ENCODE measurements at regions not wholly inside any gene's neighbourhood (a gene's known extent, or its start where the extent isn't known, plus 50 kb on each side); places are given as distances from the start of the nearest gene placed in this dataset.

GRCh38 chr10:4051641-4052151 lies 266.7 kb upstream of the KLF6 start:
- TF ChIP-seq ZNF311 (tag by site-specific recombination; IDR thresholded peaks at IDR 0.05; ENCODE audit: borderline replicate concordance): no peak
- TF ChIP-seq ZNF138 (tag by site-specific recombination; IDR thresholded peaks at IDR 0.05; ENCODE audit: borderline replicate concordance): no peak
- TF ChIP-seq ZEB2 (tag by site-specific recombination; IDR thresholded peaks at IDR 0.05): no peak
- no peak for TF ChIP-seq ZNF121 (tag by site-specific recombination; IDR thresholded peaks at IDR 0.05)
- TF ChIP-seq ZNF558 (tag by site-specific recombination; IDR thresholded peaks at IDR 0.05): no peak
- TF ChIP-seq ZNF280C (tag by site-specific recombination; IDR thresholded peaks at IDR 0.05): no peak
- TF ChIP-seq BCL6B (tag by site-specific recombination; IDR thresholded peaks at IDR 0.05): no peak
- no peak for TF ChIP-seq ZBTB49 (tag by site-specific recombination; IDR thresholded peaks at IDR 0.05; ENCODE audit: low read depth)
- TF ChIP-seq ZNF513 (tag by site-specific recombination; IDR thresholded peaks at IDR 0.05): no peak
- no peak for TF ChIP-seq MYNN (tag by site-specific recombination; IDR thresholded peaks at IDR 0.05; ENCODE audit: borderline replicate concordance)
- TF ChIP-seq ZNF324 (tag by site-specific recombination; IDR thresholded peaks at IDR 0.05): no peak
- no peak for TF ChIP-seq HOXA7 (CRISPR knock-in tag; IDR thresholded peaks at IDR 0.05; ENCODE audit: borderline replicate concordance)
- Histone ChIP-seq H3K4me3 (ENCODE audit: low read depth, low read length) (no peak overlapping the region), H3K4me1 (ENCODE audit: control insufficient read depth, insufficient read depth, low read length) (no peaks in the 10 kb centered on the region), H3K9me3 (ENCODE audit: control insufficient read depth, insufficient read depth, low read depth, low read length) (no peaks in the 10 kb centered on the region), H3K27ac (ENCODE audit: extremely low read depth, low read depth, low read length) (no peak overlapping the region), H3K36me3 (ENCODE audit: control insufficient read depth in 2 of 2, insufficient read depth in 1 of 2, low read length in 2 of 2) (no peaks in the 10 kb centered on the region)
- ChIA-PET POLR2A (no interaction called here), CTCF (interaction anchor here (0.7 kb wide), 1 partner anchor 719 kb away, joined by 5 read pairs; no protein-coding TSS in a partner anchor)

GRCh38 chr10:4051011-4051640 lies 266.1 kb upstream of the KLF6 start:
- no peaks in the 10 kb centered on the region for H3K9me3 ChIP-seq (ENCODE audit: control insufficient read depth, insufficient read depth, low read depth, low read length)
- ChIA-PET CTCF (interaction anchor here (0.7 kb wide), 1 partner anchor 719 kb away, joined by 5 read pairs; no protein-coding TSS in a partner anchor), POLR2A (no interaction called here)
- H3K4me3 ChIP-seq (ENCODE audit: low read depth, low read length): no peak overlapping the region
- no peaks in the 10 kb centered on the region for H3K4me1 ChIP-seq (ENCODE audit: control insufficient read depth, insufficient read depth, low read length)
- H3K27ac ChIP-seq (ENCODE audit: extremely low read depth, low read depth, low read length): no peak overlapping the region
- no peaks in the 10 kb centered on the region for H3K36me3 ChIP-seq (ENCODE audit: control insufficient read depth in 2 of 2, insufficient read depth in 1 of 2, low read length in 2 of 2)
- TF ChIP-seq ZBTB49 (tag by site-specific recombination; IDR thresholded peaks at IDR 0.05; ENCODE audit: low read depth) (no peak), ZNF521 (tag by site-specific recombination; IDR thresholded peaks at IDR 0.05) (no peak), ZBTB8A (tag by site-specific recombination; IDR thresholded peaks at IDR 0.05) (no peak), KLF1 (tag by site-specific recombination; IDR thresholded peaks at IDR 0.05) (no peak), KLF16 (tag by site-specific recombination; IDR thresholded peaks at IDR 0.05) (no peak), ZNF23 (tag by site-specific recombination; IDR thresholded peaks at IDR 0.05; ENCODE audit: borderline replicate concordance) (no peak), MYNN (tag by site-specific recombination; IDR thresholded peaks at IDR 0.05; ENCODE audit: borderline replicate concordance) (no peak), ZNF600 (tag by site-specific recombination; IDR thresholded peaks at IDR 0.05) (no peak), ZNF366 (tag by site-specific recombination; conservative IDR thresholded peaks at IDR 0.05) (no peak), ZNF610 (tag by site-specific recombination; IDR thresholded peaks at IDR 0.05; ENCODE audit: borderline replicate concordance) (no peak), ZNF248 (tag by site-specific recombination; IDR thresholded peaks at IDR 0.05) (no peak), SCRT2 (tag by site-specific recombination; IDR thresholded peaks at IDR 0.05) (no peak), ZNF514 (tag by site-specific recombination; IDR thresholded peaks at IDR 0.05) (no peak), ZNF362 (tag by site-specific recombination; IDR thresholded peaks at IDR 0.05) (no peak)
